ENCODE measurements at regions not wholly inside any gene's neighbourhood (a gene's known extent, or its start where the extent isn't known, plus 50 kb on each side); places are given as distances from the start of the nearest gene placed in this dataset.
"Not testable (repeated sequence)": the region's sequence is repeated elsewhere in the genome, so short reads cannot be mapped to it uniquely, and the experiment has no call there.

GRCh38 chr4:104630272-104630671 lies 135.6 kb upstream of the CXXC4 start:
- Histone ChIP-seq H3K27ac (ENCODE audit: low read length) (no peak overlapping the region), H4K20me1 (ENCODE audit: insufficient read depth, low read depth, low read length) (no peaks in the 10 kb centered on the region), H3K4me3 (ENCODE audit: low read length) (no peak overlapping the region), H3K4me1 (ENCODE audit: low read length) (no peaks in the 10 kb centered on the region), H3K9ac (ENCODE audit: low read length) (no peak overlapping the region), H3K9me2 (replicated peaks; ENCODE audit: insufficient read depth, low read length) (peaks cover 5% of the 10 kb centered on the region; the same call in 1 of the 2 replicates), H3K79me2 (ENCODE audit: low read length) (no peaks in the 10 kb centered on the region), H3K27me3 (ENCODE audit: low read length) (no peaks in the 10 kb centered on the region), H3K9me3 (ENCODE audit: low read length) (no peaks in the 10 kb centered on the region), H3K36me3 (ENCODE audit: insufficient read depth, low read length) (no peaks in the 10 kb centered on the region), H3K4me2 (ENCODE audit: low read depth, low read length, poor library complexity, severe bottlenecking) (no peak overlapping the region), H2AFZ (ENCODE audit: low read length) (no peak overlapping the region)
- DNase-seq, result no peak

- Histone ChIP-seq H3K4me3 (ENCODE audit: low read length) (no peak overlapping the region), H4K20me1 (ENCODE audit: insufficient read depth, low read depth, low read length) (no peaks in the 10 kb centered on the region), H3K9ac (ENCODE audit: low read length) (no peak overlapping the region), H2AFZ (ENCODE audit: low read length) (no peak overlapping the region), H3K27ac (ENCODE audit: low read length) (no peak overlapping the region), H3K36me3 (ENCODE audit: insufficient read depth, low read length) (no peaks in the 10 kb centered on the region), H3K9me3 (ENCODE audit: low read length) (no peaks in the 10 kb centered on the region), H3K9me2 (replicated peaks; ENCODE audit: insufficient read depth, low read length) (peaks cover 5% of the 10 kb centered on the region; the same call in 1 of the 2 replicates), H3K4me2 (ENCODE audit: low read depth, low read length, poor library complexity, severe bottlenecking) (no peak overlapping the region), H3K79me2 (ENCODE audit: low read length) (no peaks in the 10 kb centered on the region), H3K4me1 (ENCODE audit: low read length) (no peaks in the 10 kb centered on the region), H3K27me3 (ENCODE audit: low read length) (no peaks in the 10 kb centered on the region)
- no peak for DNase-seq
Measured at GRCh38 chr4:104631000-104631399, 136.3 kb upstream of the CXXC4 start.

- H3K4me2 ChIP-seq (ENCODE audit: low read depth, low read length, poor library complexity, severe bottlenecking), result no peak overlapping the region
- H3K79me2 ChIP-seq (ENCODE audit: low read length), result no peaks in the 10 kb centered on the region
- H3K9me3 ChIP-seq (ENCODE audit: low read length), result no peaks in the 10 kb centered on the region
- no peaks in the 10 kb centered on the region for H3K36me3 ChIP-seq (ENCODE audit: insufficient read depth, low read length)
- no peak overlapping the region for H3K4me3 ChIP-seq (ENCODE audit: low read length)
- no peak overlapping the region for H3K9ac ChIP-seq (ENCODE audit: low read length)
- H4K20me1 ChIP-seq (ENCODE audit: insufficient read depth, low read depth, low read length), result no peaks in the 10 kb centered on the region
- H3K27me3 ChIP-seq (ENCODE audit: low read length), result no peaks in the 10 kb centered on the region
- no peak overlapping the region for H3K27ac ChIP-seq (ENCODE audit: low read length)
- H2AFZ ChIP-seq (ENCODE audit: low read length), result no peak overlapping the region
- DNase-seq, result no peak
- H3K9me2 ChIP-seq (replicated peaks; ENCODE audit: insufficient read depth, low read length), result no peaks in the 10 kb centered on the region
- no peaks in the 10 kb centered on the region for H3K4me1 ChIP-seq (ENCODE audit: low read length)
Measured at GRCh38 chr4:104641418-104641817, 146.7 kb upstream of the CXXC4 start.

DNA sequence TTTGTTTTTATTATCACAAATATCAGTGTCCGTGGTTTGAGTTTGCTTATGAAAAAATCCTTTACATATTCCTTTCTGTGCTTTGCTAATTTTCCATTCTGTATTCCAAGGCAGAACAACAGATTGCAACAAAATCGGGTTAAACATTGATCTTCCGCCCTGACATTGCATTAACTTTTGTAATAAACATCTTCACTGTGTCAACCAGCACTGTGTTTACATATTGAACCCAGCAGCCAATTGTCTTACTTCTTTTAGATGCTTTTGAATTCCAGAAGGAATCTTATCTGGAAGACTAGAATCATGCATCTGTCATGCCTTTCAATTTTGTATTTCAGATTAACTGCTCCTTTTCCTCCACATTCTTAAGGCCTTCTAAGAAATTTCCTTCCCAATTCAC lies 147.8 kb upstream of the CXXC4 start:
- Histone ChIP-seq H3K27ac (ENCODE audit: low read length) (no peak overlapping the region), H3K27me3 (ENCODE audit: low read length) (no peaks in the 10 kb centered on the region), H2AFZ (ENCODE audit: low read length) (no peak overlapping the region), H3K9ac (ENCODE audit: low read length) (no peak overlapping the region), H3K4me2 (ENCODE audit: low read depth, low read length, poor library complexity, severe bottlenecking) (no peak overlapping the region), H3K9me2 (replicated peaks; ENCODE audit: insufficient read depth, low read length) (no peaks in the 10 kb centered on the region), H3K36me3 (ENCODE audit: insufficient read depth, low read length) (no peaks in the 10 kb centered on the region), H3K9me3 (ENCODE audit: low read length) (no peaks in the 10 kb centered on the region), H3K4me1 (ENCODE audit: low read length) (no peaks in the 10 kb centered on the region), H4K20me1 (ENCODE audit: insufficient read depth, low read depth, low read length) (no peaks in the 10 kb centered on the region), H3K79me2 (ENCODE audit: low read length) (no peaks in the 10 kb centered on the region), H3K4me3 (ENCODE audit: low read length) (no peak overlapping the region)
- DNase-seq, result no peak

GRCh38 chr4:104643805-104644204 lies 149.1 kb upstream of the CXXC4 start:
- no peaks in the 10 kb centered on the region for H3K27me3 ChIP-seq (ENCODE audit: low read length)
- H4K20me1 ChIP-seq (ENCODE audit: insufficient read depth, low read depth, low read length), result no peaks in the 10 kb centered on the region
- H3K9me3 ChIP-seq (ENCODE audit: low read length), result no peaks in the 10 kb centered on the region
- H3K4me1 ChIP-seq (ENCODE audit: low read length), result no peaks in the 10 kb centered on the region
- no peak for DNase-seq
- no peaks in the 10 kb centered on the region for H3K36me3 ChIP-seq (ENCODE audit: insufficient read depth, low read length)
- H3K4me3 ChIP-seq (ENCODE audit: low read length), result no peak overlapping the region
- no peaks in the 10 kb centered on the region for H3K79me2 ChIP-seq (ENCODE audit: low read length)
- no peak overlapping the region for H3K9ac ChIP-seq (ENCODE audit: low read length)
- no peak overlapping the region for H2AFZ ChIP-seq (ENCODE audit: low read length)
- no peak overlapping the region for H3K27ac ChIP-seq (ENCODE audit: low read length)
- H3K4me2 ChIP-seq (ENCODE audit: low read depth, low read length, poor library complexity, severe bottlenecking), result no peak overlapping the region
- no peaks in the 10 kb centered on the region for H3K9me2 ChIP-seq (replicated peaks; ENCODE audit: insufficient read depth, low read length)

GRCh38 chr4:104649631-104650030 lies 154.9 kb upstream of the CXXC4 start:
- Histone ChIP-seq H3K27ac (ENCODE audit: low read length) (no peak overlapping the region), H3K9me3 (ENCODE audit: low read length) (no peaks in the 10 kb centered on the region), H4K20me1 (ENCODE audit: insufficient read depth, low read depth, low read length) (no peaks in the 10 kb centered on the region), H3K9me2 (replicated peaks; ENCODE audit: insufficient read depth, low read length) (no peaks in the 10 kb centered on the region), H3K4me2 (ENCODE audit: low read depth, low read length, poor library complexity, severe bottlenecking) (no peak overlapping the region), H3K36me3 (ENCODE audit: insufficient read depth, low read length) (no peaks in the 10 kb centered on the region), H2AFZ (ENCODE audit: low read length) (no peak overlapping the region), H3K4me1 (ENCODE audit: low read length) (no peaks in the 10 kb centered on the region), H3K4me3 (ENCODE audit: low read length) (no peak overlapping the region), H3K9ac (ENCODE audit: low read length) (no peak overlapping the region), H3K27me3 (ENCODE audit: low read length) (no peaks in the 10 kb centered on the region), H3K79me2 (ENCODE audit: low read length) (no peaks in the 10 kb centered on the region)
- no peak for DNase-seq

DNA sequence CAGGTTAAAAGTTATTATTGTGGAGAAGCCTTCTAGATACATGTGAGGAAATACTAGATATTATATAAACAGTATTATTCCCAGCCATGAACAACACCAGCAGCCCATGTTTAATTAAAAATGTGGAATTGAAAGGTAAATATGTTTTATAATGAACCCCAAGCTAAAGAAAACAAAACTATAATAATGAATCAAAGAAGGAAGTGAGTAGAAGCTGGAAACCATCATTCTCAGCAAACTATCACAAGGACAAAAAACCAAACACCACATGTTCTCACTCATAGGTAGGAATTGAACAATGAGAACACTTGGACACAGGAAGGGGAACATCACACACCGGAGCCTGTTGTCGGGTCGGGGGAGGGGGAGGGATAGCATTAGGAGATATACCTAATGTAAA lies 167.6 kb upstream of the CXXC4 start:
- not testable (repeated sequence) for DNase-seq; H3K36me3 ChIP-seq (ENCODE audit: insufficient read depth, low read length); H4K20me1 ChIP-seq (ENCODE audit: insufficient read depth, low read depth, low read length)

DNA sequence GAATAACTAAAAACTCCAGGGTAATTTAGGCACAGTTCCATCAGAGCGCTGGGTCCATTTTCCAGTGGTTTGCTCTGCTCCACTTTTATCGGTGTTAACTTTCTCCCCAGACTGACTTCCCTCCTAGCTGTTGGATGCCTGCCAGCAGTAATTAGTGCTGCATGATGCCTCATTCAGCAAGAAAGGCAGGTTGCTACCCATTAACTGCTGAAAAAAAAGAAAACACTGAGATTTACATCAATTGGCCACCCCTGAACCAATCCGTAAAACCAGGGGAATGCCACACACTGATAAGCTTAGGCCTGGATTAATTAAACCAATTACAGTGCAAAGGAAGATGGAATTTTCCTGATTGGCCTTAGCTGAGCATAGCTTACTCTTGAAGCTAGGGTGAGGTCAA lies 182.4 kb upstream of the CXXC4 start:
- Histone ChIP-seq H3K4me2 (ENCODE audit: low read depth, low read length, poor library complexity, severe bottlenecking) (no peak overlapping the region), H3K27me3 (ENCODE audit: low read length) (no peaks in the 10 kb centered on the region), H2AFZ (ENCODE audit: low read length) (no peak overlapping the region), H3K9ac (ENCODE audit: low read length) (no peak overlapping the region), H3K9me2 (replicated peaks; ENCODE audit: insufficient read depth, low read length) (no peaks in the 10 kb centered on the region), H3K79me2 (ENCODE audit: low read length) (no peaks in the 10 kb centered on the region), H3K4me1 (ENCODE audit: low read length) (no peaks in the 10 kb centered on the region), H3K36me3 (ENCODE audit: insufficient read depth, low read length) (no peaks in the 10 kb centered on the region), H3K4me3 (ENCODE audit: low read length) (no peak overlapping the region), H4K20me1 (ENCODE audit: insufficient read depth, low read depth, low read length) (no peaks in the 10 kb centered on the region), H3K27ac (ENCODE audit: low read length) (no peak overlapping the region), H3K9me3 (ENCODE audit: low read length) (no peaks in the 10 kb centered on the region; the same call in 1 of the 2 replicates)
- no peak for DNase-seq

More for the DNA sequence above, 167.6 kb upstream of the CXXC4 start:
- H3K4me3 ChIP-seq (ENCODE audit: low read length); H2AFZ ChIP-seq (ENCODE audit: low read length); H3K79me2 ChIP-seq (ENCODE audit: low read length); H3K9me2 ChIP-seq (replicated peaks; ENCODE audit: insufficient read depth, low read length); H3K9me3 ChIP-seq (ENCODE audit: low read length); H3K27me3 ChIP-seq (ENCODE audit: low read length); H3K27ac ChIP-seq (ENCODE audit: low read length); H3K4me1 ChIP-seq (ENCODE audit: low read length); H3K4me2 ChIP-seq (ENCODE audit: low read depth, low read length, poor library complexity, severe bottlenecking); H3K9ac ChIP-seq (ENCODE audit: low read length): not testable (repeated sequence)

- Histone ChIP-seq H2AFZ (ENCODE audit: low read length) (no peak overlapping the region), H3K27ac (ENCODE audit: low read length) (no peak overlapping the region), H3K79me2 (ENCODE audit: low read length) (no peaks in the 10 kb centered on the region), H3K9ac (ENCODE audit: low read length) (no peak overlapping the region), H3K9me3 (ENCODE audit: low read length) (peaks cover 9% of the 10 kb centered on the region), H3K27me3 (ENCODE audit: low read length) (no peaks in the 10 kb centered on the region), H3K36me3 (ENCODE audit: insufficient read depth, low read length) (no peaks in the 10 kb centered on the region), H3K4me1 (ENCODE audit: low read length) (no peaks in the 10 kb centered on the region), H3K9me2 (replicated peaks; ENCODE audit: insufficient read depth, low read length) (no peaks in the 10 kb centered on the region), H3K4me2 (ENCODE audit: low read depth, low read length, poor library complexity, severe bottlenecking) (no peak overlapping the region), H3K4me3 (ENCODE audit: low read length) (no peak overlapping the region), H4K20me1 (ENCODE audit: insufficient read depth, low read depth, low read length) (no peaks in the 10 kb centered on the region)
- DNase-seq, result no peak
Measured at GRCh38 chr4:104682311-104682710, 187.6 kb upstream of the CXXC4 start.
